ENCODE measurements at regions not wholly inside any gene's neighbourhood (a gene's known extent, or its start where the extent isn't known, plus 50 kb on each side); places are given as distances from the start of the nearest gene placed in this dataset.
"Not testable (repeated sequence)": the region's sequence is repeated elsewhere in the genome, so short reads cannot be mapped to it uniquely, and the experiment has no call there.

DNA sequence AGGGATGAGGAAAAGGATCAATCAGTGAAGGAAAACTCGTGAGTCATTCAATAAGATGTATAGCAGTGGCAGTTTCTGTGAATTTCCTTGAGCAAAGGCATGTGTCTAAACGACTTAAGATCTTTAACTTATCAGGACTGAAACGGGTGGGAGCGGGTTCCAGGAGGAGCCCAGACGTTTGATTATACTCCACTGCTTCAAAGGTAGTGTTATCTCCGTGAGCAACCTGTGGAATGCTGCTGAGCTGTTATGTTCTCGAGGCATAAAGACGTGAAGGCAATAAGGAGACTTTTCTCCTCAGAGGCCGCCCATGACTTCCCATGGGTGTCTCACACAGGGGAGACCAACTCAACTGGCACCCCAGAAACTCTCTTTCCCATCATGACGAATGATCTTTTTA, 72.7 kb upstream of the DLGAP1 start:
- not testable (repeated sequence) for DNase-seq

DNA sequence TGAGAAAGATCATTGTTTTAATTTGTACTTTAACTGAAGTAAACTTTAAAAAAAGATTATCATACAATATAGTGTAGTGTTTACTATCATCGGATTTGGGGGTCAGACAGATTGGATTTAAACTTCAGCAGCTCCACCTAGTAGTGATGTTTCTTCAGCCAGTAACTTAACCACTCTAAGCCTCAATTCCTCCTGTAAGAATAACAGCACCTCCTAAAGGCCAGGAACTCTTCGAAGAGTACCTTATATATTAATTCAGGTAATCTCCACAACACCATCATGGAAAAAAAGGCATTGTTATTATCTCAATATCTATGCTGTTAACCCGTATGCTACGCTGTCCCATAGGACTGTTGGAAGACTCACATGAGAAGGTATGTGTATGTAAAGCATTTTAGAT, 69.0 kb upstream of the DLGAP1 start:
- no peak for DNase-seq

GRCh38 chr18:4511166-4511565, 56.1 kb upstream of the DLGAP1 start:
- no peak for DNase-seq

DNA sequence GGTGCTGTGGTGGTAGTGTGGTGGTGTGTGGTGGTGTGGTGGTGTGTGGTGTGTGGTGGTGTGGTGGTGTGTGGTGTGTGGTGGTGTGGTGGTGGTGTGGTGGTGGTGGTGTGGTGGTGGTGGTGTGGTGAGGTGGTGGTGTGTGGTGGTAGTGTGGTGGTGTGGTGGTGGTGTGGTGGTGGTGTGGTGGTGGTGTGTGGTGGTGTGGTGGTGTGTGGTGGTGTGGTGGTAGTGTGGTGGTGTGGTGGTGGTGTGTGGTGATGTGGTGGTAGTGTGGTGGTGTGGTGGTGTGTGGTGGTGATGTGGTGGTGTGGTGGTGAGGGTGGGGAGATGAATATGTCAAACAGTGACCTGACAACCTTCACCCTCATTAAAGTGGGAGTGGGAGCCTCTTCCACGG, 55.6 kb upstream of the DLGAP1 start:
- DNase-seq: no peak

- DNase-seq: no peak
Observed at GRCh38 chr18:4510160-4510559, 55.1 kb upstream of the DLGAP1 start.
